ENCODE measurements at regions not wholly inside any gene's neighbourhood (a gene's known extent, or its start where the extent isn't known, plus 50 kb on each side); places are given as distances from the start of the nearest gene placed in this dataset.

- no peak for DNase-seq (ENCODE audit: low read depth)
These were observed 178.0 kb downstream of the PRDM2 start for GRCh38 chr1:13878021-13878420.

- no peak for DNase-seq (ENCODE audit: low read depth)
These were observed 178.5 kb downstream of the PRDM2 start for GRCh38 chr1:13878451-13878850.

DNA sequence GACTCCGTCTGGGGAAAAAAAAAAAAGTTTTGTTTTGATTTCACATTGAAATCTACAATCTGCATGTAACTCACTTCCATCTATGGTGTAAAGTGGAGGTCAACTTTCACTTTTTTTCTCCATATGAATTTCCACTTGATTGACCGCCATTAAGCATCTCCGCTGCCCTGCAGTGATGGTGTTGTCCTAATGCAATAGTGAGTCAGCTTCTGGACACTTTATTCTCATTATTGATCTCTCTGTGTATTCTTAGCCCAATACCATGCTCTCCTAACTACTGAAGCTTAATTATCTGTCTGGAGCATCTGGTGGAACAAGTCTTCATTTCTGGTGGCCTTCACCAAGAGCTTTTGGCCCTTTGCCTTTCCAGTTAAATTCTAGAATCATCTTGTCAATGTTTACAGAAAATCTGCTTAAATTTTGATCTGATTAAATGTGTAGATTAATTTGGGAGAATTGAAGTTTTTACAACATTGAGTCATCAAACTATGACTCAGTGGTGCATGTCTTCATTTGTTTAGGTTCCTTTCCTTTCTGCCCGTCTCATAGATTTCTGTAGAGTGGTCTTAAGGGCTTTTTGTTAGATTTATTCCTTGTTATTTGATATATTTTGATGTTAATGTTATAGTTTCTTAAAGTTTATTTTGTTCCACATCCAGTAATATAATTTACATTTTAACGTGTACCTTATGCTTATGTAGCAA is 181.5 kb downstream of the PRDM2 start:
- DNase-seq (ENCODE audit: low read depth), result no peak

- DNase-seq (ENCODE audit: low read depth), result no peak
These were observed 188.5 kb downstream of the PRDM2 start for GRCh38 chr1:13888351-13888986.

DNA sequence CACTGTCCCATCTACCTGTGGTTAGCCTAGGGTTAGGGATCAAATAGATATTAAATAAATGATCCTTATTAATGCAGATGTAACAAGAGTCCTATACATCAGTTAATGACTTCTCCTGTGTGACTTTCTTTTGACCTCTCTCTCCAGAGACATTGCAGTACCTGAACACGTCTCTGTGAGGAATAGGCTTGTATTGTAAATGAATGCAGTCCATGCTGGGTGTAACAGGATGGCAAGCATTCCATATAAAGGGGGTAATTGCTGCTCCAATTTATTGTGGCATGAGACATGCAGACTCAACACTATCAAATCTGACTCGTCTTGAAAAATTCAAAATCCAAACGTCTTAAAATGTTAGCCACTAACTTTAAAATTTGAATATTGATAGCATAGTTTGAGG is 189.5 kb downstream of the PRDM2 start:
- no peak for DNase-seq (ENCODE audit: low read depth)

- DNase-seq (ENCODE audit: low read depth), result no peak
These were observed 190.8 kb downstream of the PRDM2 start for GRCh38 chr1:13890766-13891165.

- no peak for DNase-seq (ENCODE audit: low read depth)
These were observed 192.2 kb downstream of the PRDM2 start for GRCh38 chr1:13892198-13892597.

- DNase-seq (ENCODE audit: low read depth), result no peak
These were observed 192.8 kb downstream of the PRDM2 start for GRCh38 chr1:13892671-13893325.

DNA sequence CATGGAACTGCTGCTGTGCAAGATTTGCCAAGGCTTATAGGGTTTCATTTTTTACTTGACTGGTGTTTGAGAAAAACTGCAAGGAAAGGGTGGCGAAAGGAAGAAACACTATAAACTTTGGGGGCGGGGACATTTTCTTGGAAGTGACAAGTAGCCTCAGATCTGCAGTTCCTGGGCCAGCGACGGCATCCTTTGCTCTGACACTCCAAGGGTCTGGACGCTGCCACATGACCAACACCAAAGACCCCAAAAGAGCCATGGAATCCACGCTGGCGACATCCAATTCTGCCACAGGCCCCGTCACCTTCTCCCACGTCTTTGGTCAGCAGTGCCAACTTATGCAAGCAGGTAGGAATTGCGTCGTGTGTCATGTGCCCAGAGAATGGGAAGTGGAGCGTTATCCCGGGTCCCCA is 193.4 kb downstream of the PRDM2 start:
- no peak for DNase-seq (ENCODE audit: low read depth)

DNA sequence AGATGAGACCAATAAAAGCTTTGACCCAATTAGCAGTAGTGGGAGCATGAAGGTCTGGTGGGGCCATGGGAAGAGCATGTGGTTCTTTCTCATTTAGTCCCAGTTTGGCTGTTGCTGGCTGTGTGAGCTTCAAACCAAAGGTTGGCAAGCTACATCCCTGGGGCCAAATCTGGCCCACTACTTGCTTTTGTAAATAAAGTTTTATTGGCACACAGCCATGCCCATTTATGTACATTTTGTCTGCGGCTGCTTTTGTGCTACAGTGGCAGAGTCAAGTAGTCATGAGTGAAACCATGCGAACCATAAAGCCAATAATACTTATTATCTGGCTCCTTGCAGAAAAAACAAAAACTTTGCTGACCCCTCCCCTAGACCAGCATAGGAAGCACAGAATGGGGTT is 196.9 kb downstream of the PRDM2 start:
- DNase-seq (ENCODE audit: low read depth), result no peak

- DNase-seq (ENCODE audit: low read depth), result no peak
These were observed 198.4 kb downstream of the PRDM2 start for GRCh38 chr1:13898406-13898805.

GRCh38 chr1:13899856-13900255 is 199.9 kb downstream of the PRDM2 start:
- DNase-seq (ENCODE audit: low read depth), result no peak

- DNase-seq (ENCODE audit: low read depth), result no peak
These were observed 200.6 kb downstream of the PRDM2 start for GRCh38 chr1:13900583-13900982.

GRCh38 chr1:13901039-13901438 is 201.1 kb downstream of the PRDM2 start:
- no peak for DNase-seq (ENCODE audit: low read depth)

DNA sequence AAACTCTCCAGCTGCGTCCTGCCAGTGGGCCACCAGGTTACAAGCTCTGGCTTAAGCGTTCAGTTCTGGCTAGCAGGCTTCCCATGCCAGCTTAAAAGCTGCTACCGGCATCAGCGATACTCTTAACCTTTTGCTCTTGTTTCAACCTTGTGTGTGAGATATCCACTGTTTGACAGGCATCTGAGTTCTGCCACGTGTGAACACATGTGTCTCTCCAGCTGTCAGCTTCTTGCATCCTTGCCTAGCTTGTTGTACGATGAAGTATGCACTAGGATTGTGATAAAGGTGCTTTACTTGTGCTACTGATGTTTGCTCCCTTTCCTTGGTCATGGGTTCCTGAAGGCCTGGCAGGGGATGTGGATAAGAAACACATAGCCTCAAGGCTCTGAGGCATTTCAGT is 201.6 kb downstream of the PRDM2 start:
- no peak for DNase-seq (ENCODE audit: low read depth)

- no peak for DNase-seq (ENCODE audit: low read depth)
These were observed 208.1 kb downstream of the PRDM2 start for GRCh38 chr1:13908128-13908527.

GRCh38 chr1:13911697-13912619 is 212.0 kb downstream of the PRDM2 start:
- no peak for DNase-seq (ENCODE audit: low read depth)

- no peak for DNase-seq (ENCODE audit: low read depth)
These were observed 213.4 kb downstream of the PRDM2 start for GRCh38 chr1:13913396-13913795.

DNA sequence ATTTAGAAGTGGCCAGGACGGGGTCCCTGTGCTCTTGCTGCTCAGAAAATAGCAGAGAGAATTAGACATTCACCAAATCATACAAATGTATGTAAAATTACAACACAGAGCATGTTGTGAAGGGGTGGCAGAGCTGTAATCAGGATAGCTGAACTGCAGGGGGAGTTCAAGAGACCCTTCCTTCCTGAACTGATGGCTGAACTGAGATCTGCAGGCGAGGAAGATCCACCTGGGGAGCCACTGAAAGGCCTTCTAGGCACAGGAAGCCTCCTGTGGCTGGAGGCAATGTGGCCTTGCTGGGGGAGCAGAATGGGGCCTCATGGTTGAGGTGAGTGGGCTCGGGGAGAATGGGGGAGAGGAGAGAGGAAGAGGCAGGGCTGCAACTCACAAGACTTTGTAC is 216.5 kb downstream of the PRDM2 start:
- DNase-seq (ENCODE audit: low read depth), result no peak

- no peak for DNase-seq (ENCODE audit: low read depth)
These were observed 217.6 kb downstream of the PRDM2 start for GRCh38 chr1:13917607-13918006.

DNA sequence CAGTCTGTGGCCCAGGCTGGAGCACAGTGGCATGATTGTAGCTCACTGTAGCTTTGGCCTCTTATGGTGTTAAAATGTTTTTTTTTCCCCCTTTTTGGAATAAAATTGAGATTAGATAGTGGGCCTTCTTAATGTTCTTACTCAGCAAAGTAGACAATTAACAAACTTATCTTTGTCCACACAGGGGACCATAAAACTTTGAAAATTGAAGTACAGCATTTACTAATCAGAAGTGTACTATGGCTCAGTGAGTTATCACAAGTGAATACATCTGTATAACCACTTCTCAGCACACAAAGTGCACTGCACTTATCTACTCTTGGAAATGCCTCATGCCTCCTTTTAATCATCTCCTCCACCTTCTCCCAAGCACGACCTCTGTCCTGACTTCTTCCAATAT is 218.9 kb downstream of the PRDM2 start:
- DNase-seq (ENCODE audit: low read depth), result no peak

GRCh38 chr1:13921190-13921589 is 221.2 kb downstream of the PRDM2 start:
- no peak for DNase-seq (ENCODE audit: low read depth)

All from EH (cell line).